ENCODE measurements at regions not wholly inside any gene's neighbourhood (a gene's known extent, or its start where the extent isn't known, plus 50 kb on each side); places are given as distances from the start of the nearest gene placed in this dataset.

GRCh38 chr4:165756836-165757235, 116.2 kb upstream of the TLL1 start:
- TF ChIP-seq EZH2phosphoT487 (IDR thresholded peaks at IDR 0.05; ENCODE audit: borderline replicate concordance, low read length) = no peak
- TF ChIP-seq CTCF (IDR thresholded peaks at IDR 0.05; ENCODE audit: low read depth, low read length, poor library complexity, severe bottlenecking) = no peak

Measured in DOHH2 (cell line).